ENCODE measurements at regions not wholly inside any gene's neighbourhood (a gene's known extent, or its start where the extent isn't known, plus 50 kb on each side); places are given as distances from the start of the nearest gene placed in this dataset.
"Not testable (repeated sequence)": the region's sequence is repeated elsewhere in the genome, so short reads cannot be mapped to it uniquely, and the experiment has no call there.

DNA sequence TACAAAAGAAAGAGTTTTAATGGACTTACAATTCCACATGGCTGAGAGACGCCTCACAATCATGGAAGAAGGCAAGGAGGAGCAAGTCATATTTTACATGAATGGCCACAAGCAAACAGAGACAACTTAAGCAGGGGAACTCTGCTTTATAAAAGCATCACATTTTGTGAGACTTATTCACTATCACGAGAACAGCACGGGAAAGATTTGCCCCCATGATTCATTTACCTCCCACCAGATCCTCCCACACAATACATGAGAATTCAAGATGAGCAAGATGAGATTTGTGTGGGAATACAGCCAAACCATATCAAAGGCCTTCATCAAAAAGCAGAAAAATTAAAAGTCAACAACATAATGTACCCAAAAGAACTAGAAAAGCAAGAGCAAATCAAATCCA is 111.0 kb upstream of the RPRM start:
- Mint-ChIP-seq H3K36me3 (peaks cover 3% of the 10 kb centered on the region), H3K27me3 (no peaks in the 10 kb centered on the region), H3K4me3 (no peak overlapping the region)

DNA sequence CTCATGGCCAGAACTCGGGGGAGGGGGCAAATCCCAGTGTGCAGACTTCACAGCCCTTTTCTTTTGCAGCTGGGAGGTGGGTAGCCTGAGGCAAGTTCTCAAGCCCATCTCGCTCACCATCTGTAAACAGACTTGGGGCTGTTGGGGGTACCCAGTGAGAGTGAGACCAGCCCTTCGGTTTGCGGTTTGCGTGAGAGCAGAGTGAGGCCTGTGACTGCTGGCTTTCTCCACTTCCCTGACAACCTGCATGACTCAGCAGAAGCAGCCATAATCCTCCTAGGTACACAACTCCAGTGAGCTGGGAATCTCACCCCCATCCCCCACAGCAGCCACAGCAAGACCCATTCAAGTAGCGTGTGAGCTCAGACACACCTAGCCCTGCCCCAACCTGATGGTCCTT is 114.5 kb upstream of the RPRM start:
- H3K27ac Mint-ChIP-seq, H3K27me3 Mint-ChIP-seq, H3K4me1 Mint-ChIP-seq, H3K4me3 Mint-ChIP-seq, H3K36me3 Mint-ChIP-seq: not testable (repeated sequence)
- H3K9me3 Mint-ChIP-seq: peaks cover 2 to 16% (median 2%) of the 10 kb centered on the region in 3 donors

More for the DNA sequence above, 111.0 kb upstream of the RPRM start:
- Mint-ChIP-seq H3K27ac (peak overlapping the region in 1 of 3 donors; percentile 11), H3K4me1 (no peaks in the 10 kb centered on the region), H3K9me3 (peaks cover 5 to 26% (median 8%) of the 10 kb centered on the region in 3 donors)

DNA sequence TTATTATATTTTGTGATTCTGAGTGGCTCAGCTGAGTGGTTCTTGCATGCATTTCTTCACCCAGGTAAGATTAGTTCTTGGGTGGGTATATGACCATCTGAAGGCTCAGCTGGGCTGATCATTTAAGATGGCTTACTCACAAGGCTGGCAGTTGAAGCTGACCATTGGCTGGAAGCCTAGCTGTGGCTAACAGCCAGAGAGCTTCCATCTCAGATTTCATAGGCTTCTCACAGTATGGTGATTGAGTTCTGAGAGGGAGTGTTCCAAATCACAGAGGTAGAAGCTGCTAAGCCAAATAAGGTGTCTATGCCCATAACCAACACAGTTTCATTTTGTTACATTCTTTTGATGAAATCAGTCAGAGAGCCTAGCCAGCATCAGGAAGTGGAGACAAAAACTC is 117.4 kb upstream of the RPRM start:
- peaks cover 0 to 13% (median 0%) of the 10 kb centered on the region in 3 donors for H3K9me3 Mint-ChIP-seq
- H3K27ac Mint-ChIP-seq: no peak overlapping the region
- no peaks in the 10 kb centered on the region for H3K36me3 Mint-ChIP-seq
- H3K4me3 Mint-ChIP-seq: no peak overlapping the region
- H3K27me3 Mint-ChIP-seq: no peaks in the 10 kb centered on the region
- H3K4me1 Mint-ChIP-seq: no peaks in the 10 kb centered on the region

DNA sequence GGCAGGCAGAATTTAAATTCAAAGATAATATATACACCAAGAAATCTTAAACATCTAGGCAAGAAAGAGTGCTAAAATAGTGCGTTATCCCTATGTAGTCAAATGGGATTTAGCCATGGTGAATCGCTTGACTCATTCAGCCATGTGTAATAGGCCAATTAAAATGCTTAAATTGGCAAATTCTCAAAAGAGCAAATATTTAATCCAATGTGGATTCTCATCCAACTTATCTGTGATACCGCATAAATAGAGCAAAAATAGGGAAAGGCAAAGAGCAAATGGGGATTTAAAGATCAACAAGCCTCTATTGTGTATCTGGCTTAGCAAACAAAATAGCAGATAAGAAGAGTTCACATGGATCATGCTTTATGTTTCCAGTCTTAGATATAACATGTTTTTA is 123.2 kb upstream of the RPRM start:
- no peak overlapping the region for H3K4me3 Mint-ChIP-seq
- no peaks in the 10 kb centered on the region for H3K4me1 Mint-ChIP-seq
- H3K27me3 Mint-ChIP-seq: no peaks in the 10 kb centered on the region
- H3K27ac Mint-ChIP-seq: no peak overlapping the region
- H3K9me3 Mint-ChIP-seq: peaks cover 2 to 3% (median 2%) of the 10 kb centered on the region in 3 donors
- no peaks in the 10 kb centered on the region for H3K36me3 Mint-ChIP-seq

DNA sequence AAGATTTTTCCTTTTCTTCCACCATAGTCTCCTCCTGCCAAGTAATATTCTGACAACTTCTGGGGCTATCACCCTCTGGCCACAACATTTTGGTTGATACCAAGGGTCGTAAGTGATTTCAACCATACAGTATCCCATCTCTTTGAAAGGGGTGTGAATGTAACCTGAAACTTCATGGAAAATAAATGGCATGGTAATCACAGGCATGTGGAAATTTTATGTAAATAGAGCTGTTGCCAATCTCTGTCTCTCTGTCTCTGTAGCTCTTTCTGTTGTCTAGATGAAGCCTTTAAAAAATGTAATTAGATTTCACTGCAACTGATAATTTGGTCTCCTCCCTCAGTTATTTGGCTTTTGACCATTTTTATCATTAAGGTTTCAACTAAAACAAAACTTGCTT is 125.6 kb upstream of the RPRM start:
- peaks cover 2 to 4% (median 3%) of the 10 kb centered on the region in 3 donors for H3K9me3 Mint-ChIP-seq
- no peaks in the 10 kb centered on the region for H3K4me1 Mint-ChIP-seq
- no peaks in the 10 kb centered on the region for H3K36me3 Mint-ChIP-seq
- H3K27me3 Mint-ChIP-seq: no peaks in the 10 kb centered on the region
- H3K27ac Mint-ChIP-seq: no peak overlapping the region
- no peak overlapping the region for H3K4me3 Mint-ChIP-seq

GRCh38 chr2:153606623-153607022 is 128.1 kb upstream of the RPRM start:
- H3K36me3 Mint-ChIP-seq: no peaks in the 10 kb centered on the region
- peaks cover 2 to 4% (median 3%) of the 10 kb centered on the region in 3 donors for H3K9me3 Mint-ChIP-seq
- H3K4me3 Mint-ChIP-seq: no peak overlapping the region
- H3K27me3 Mint-ChIP-seq: no peaks in the 10 kb centered on the region
- H3K27ac Mint-ChIP-seq: peak overlapping the region in 1 of 3 donors; percentile 39
- H3K4me1 Mint-ChIP-seq: no peaks in the 10 kb centered on the region

- Mint-ChIP-seq H3K27me3 (no peaks in the 10 kb centered on the region), H3K27ac (no peak overlapping the region), H3K36me3 (peaks cover 2% of the 10 kb centered on the region), H3K9me3 (peaks cover 2 to 8% (median 3%) of the 10 kb centered on the region in 3 donors), H3K4me3 (no peak overlapping the region), H3K4me1 (no peaks in the 10 kb centered on the region)
Measured at GRCh38 chr2:153622285-153622684, 143.7 kb upstream of the RPRM start.

- no peaks in the 10 kb centered on the region for H3K36me3 Mint-ChIP-seq
- no peaks in the 10 kb centered on the region for H3K27me3 Mint-ChIP-seq
- H3K4me1 Mint-ChIP-seq: no peaks in the 10 kb centered on the region
- peaks cover 2 to 8% (median 3%) of the 10 kb centered on the region in 3 donors for H3K9me3 Mint-ChIP-seq
- H3K27ac Mint-ChIP-seq: no peak overlapping the region
- H3K4me3 Mint-ChIP-seq: no peak overlapping the region
Measured at GRCh38 chr2:153623020-153623419, 144.5 kb upstream of the RPRM start.

DNA sequence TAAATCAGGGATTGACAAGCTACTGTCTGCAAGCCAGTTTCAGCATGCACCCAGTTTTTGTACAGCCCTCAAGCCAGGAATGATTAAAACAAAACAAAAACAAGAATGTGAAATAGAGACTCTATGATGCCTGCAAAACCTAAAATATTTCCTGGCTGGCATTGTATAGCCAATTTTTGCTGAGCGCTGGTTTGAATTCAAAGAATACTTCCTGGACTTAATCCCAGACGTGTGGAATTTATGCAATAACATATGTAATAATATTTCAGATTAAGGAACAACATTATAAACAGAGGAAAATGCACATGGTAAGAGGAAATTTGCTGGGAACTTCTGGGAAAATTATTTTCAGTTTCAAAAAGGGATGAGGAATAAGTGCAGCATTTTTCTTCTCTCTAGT is 148.1 kb upstream of the RPRM start:
- H3K36me3 Mint-ChIP-seq: no peaks in the 10 kb centered on the region
- peaks cover 0 to 3% (median 0%) of the 10 kb centered on the region in 3 donors for H3K9me3 Mint-ChIP-seq
- no peaks in the 10 kb centered on the region for H3K27me3 Mint-ChIP-seq
- no peak overlapping the region for H3K4me3 Mint-ChIP-seq
- no peaks in the 10 kb centered on the region for H3K4me1 Mint-ChIP-seq
- no peak overlapping the region for H3K27ac Mint-ChIP-seq

GRCh38 chr2:153635494-153635893 is 156.9 kb upstream of the RPRM start:
- Mint-ChIP-seq H3K4me3 (no peak overlapping the region), H3K9me3 (peaks cover 0 to 5% (median 1%) of the 10 kb centered on the region in 3 donors), H3K27me3 (no peaks in the 10 kb centered on the region), H3K4me1 (no peaks in the 10 kb centered on the region), H3K36me3 (no peaks in the 10 kb centered on the region), H3K27ac (no peak overlapping the region)

- Mint-ChIP-seq H3K27me3 (no peaks in the 10 kb centered on the region), H3K9me3 (peaks cover 0 to 4% (median 2%) of the 10 kb centered on the region in 3 donors), H3K4me1 (no peaks in the 10 kb centered on the region), H3K27ac (no peak overlapping the region), H3K36me3 (no peaks in the 10 kb centered on the region), H3K4me3 (no peak overlapping the region)
Measured at GRCh38 chr2:153641046-153641445, 162.5 kb upstream of the RPRM start.

GRCh38 chr2:153644955-153645354 is 166.4 kb upstream of the RPRM start:
- H3K27me3 Mint-ChIP-seq: no peaks in the 10 kb centered on the region
- no peak overlapping the region for H3K27ac Mint-ChIP-seq
- H3K36me3 Mint-ChIP-seq: no peaks in the 10 kb centered on the region
- peaks cover 0 to 4% (median 0%) of the 10 kb centered on the region in 3 donors for H3K9me3 Mint-ChIP-seq
- no peak overlapping the region for H3K4me3 Mint-ChIP-seq
- H3K4me1 Mint-ChIP-seq: no peaks in the 10 kb centered on the region

DNA sequence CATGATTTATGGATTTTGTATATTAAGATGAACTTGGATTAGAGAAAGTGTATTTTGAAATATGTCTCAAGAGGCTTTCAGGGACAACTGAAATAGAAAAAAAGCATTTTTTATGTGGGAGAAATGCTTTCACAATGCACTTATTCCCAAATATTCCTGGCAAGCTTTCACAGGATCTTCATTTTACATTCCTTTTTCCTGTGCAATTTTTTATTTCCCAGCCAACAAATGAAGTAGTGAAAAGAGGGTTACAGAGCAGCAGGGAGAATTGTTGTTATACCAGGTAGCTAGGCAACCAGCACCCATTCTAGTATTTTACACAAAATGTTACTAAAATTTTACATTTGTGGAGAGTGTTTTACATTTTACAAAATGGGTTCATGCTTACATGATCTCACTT is 167.0 kb upstream of the RPRM start:
- H3K27ac Mint-ChIP-seq: no peak overlapping the region
- no peak overlapping the region for H3K4me3 Mint-ChIP-seq
- H3K27me3 Mint-ChIP-seq: no peaks in the 10 kb centered on the region
- peaks cover 0 to 4% (median 0%) of the 10 kb centered on the region in 3 donors for H3K9me3 Mint-ChIP-seq
- no peaks in the 10 kb centered on the region for H3K36me3 Mint-ChIP-seq
- H3K4me1 Mint-ChIP-seq: no peaks in the 10 kb centered on the region

DNA sequence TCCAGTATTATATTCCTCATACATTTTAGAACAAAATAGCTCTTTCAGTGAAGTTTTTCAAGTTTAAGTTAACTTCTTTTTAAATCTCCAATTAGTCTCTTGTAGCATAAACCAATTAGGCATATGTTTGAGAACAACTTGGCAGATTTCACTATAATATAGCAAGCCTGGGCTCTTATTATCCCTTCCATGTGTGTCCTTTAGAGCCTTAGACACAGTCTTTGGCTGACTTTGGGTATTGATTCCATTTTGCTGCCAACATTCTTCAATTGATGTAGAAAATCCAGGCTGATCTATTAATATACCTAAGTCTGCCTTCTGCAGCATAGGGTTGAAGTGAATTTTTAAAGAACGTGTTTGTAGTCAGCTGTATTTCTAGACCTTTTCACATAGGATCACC is 179.1 kb upstream of the RPRM start:
- Mint-ChIP-seq H3K27ac (no peak overlapping the region), H3K4me1 (no peaks in the 10 kb centered on the region), H3K36me3 (no peaks in the 10 kb centered on the region), H3K4me3 (no peak overlapping the region), H3K27me3 (no peaks in the 10 kb centered on the region), H3K9me3 (peaks cover 0 to 4% (median 1%) of the 10 kb centered on the region in 3 donors)

DNA sequence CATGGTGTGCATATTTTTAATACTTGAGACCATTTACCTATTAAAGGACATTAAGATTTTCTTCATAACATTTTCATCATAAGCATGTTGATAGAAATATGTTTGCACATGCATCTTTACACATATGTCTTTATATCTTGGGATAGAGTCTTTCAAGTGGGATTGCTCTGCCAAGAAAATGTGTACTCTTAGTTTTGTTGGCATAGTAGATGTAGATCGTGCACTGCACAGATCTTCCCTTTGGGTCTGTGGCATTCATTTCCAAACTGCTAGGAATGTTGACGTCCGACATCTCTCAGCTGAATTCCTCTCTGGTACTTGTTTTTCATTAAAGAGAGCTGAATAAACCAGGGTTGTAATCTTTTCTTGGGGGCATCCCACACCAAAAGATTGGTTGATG is 183.2 kb upstream of the RPRM start:
- Mint-ChIP-seq H3K4me3 (no peak overlapping the region), H3K36me3 (no peaks in the 10 kb centered on the region), H3K4me1 (no peaks in the 10 kb centered on the region), H3K27me3 (no peaks in the 10 kb centered on the region), H3K9me3 (peaks cover 0 to 7% (median 1%) of the 10 kb centered on the region in 3 donors), H3K27ac (no peak overlapping the region)

DNA sequence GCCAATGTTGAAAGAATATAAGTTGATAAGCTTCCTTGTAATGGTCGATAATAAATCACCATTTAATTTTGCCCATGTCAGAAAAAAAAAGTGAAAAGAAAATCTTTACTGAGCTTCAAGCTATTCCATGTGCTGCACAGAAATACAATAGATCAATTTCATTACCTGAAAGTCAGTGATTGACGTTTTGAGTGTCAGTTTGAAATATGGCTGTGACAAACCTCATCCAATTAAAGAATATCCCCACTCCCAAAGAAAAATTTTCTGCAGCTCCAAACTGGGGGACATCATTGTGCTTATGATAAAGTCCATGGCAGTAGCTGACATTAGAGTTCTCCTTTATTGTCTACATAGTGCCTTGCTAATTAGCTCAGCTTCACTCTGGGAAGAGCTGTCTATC is 184.8 kb upstream of the RPRM start:
- no peaks in the 10 kb centered on the region for H3K36me3 Mint-ChIP-seq
- no peak overlapping the region for H3K27ac Mint-ChIP-seq
- no peak overlapping the region for H3K4me3 Mint-ChIP-seq
- no peaks in the 10 kb centered on the region for H3K27me3 Mint-ChIP-seq
- peaks cover 0 to 7% (median 1%) of the 10 kb centered on the region in 3 donors for H3K9me3 Mint-ChIP-seq
- no peaks in the 10 kb centered on the region for H3K4me1 Mint-ChIP-seq

DNA sequence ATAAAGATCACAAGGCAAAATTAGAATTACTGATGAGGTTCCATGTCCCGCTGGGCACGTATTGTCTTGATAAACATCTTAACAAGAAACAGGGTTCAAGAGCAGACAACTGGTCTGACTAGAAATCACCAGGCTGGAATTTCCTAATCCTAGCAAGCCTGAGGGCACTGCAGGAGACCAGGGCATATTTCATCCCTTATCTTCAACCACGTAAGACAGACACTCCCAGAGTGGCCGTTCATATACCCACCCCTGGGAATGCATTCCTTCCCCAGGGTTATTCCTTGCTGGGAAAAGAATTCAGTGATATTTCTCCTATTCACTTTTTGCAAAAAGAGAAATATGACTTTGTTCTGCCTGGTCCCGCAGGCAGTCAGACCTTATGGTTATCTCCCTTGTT is 185.4 kb upstream of the RPRM start:
- not testable (repeated sequence) for H3K4me1 Mint-ChIP-seq

More for the DNA sequence above, 185.4 kb upstream of the RPRM start:
- not testable (repeated sequence) for H3K4me3 Mint-ChIP-seq, H3K36me3 Mint-ChIP-seq, H3K27ac Mint-ChIP-seq, H3K9me3 Mint-ChIP-seq, H3K27me3 Mint-ChIP-seq

All from IgD-negative memory B cell (primary cell).